Psoas muscle (tissue), 7 donors: ENCODE measurements at regions not wholly inside any gene's neighbourhood (a gene's known extent, or its start where the extent isn't known, plus 50 kb on each side); places are given as distances from the start of the nearest gene placed in this dataset.

Experiments used
- ATAC-seq, 4 donors: fragments of 200-7000 bp; cut with Tn5 transposase; one replicate each; pipeline ENCODE4 v1.9.1; 2020; ENCODE audit warnings: moderate library complexity in 3 of 4, mild to moderate bottlenecking in 2 of 4
- DNase-seq, 2 donors: peaks; one replicate each; pipeline ENCODE4 v3.0.0-alpha.2; 2020
- H3K27ac ChIP-seq: fragments of 200-600 bp; one replicate; pipeline ENCODE4 v1.8.0; 2022
- H3K27me3 ChIP-seq, 3 donors: fragments of 200-600 bp in 1 of 3; one replicate each; pipeline versions ENCODE4 v1.6.1 to v1.8.0; 2013 to 2022; ENCODE audit warnings: low read length in 2 of 3, mild to moderate bottlenecking in 2 of 3, moderate library complexity in 1 of 3; ENCODE audit not compliant: insufficient read depth in 3 of 3
- H3K36me3 ChIP-seq, 2 donors: fragments of 200-600 bp in 1 of 2; one replicate each; pipeline versions ENCODE4 v1.6.1 to v1.8.0; 2013 to 2022; ENCODE audit warnings: low read depth in 1 of 2, mild to moderate bottlenecking in 1 of 2, moderate library complexity in 1 of 2; ENCODE audit not compliant: insufficient read depth in 1 of 2
- H3K4me1 ChIP-seq: fragments of 200-600 bp; one replicate; pipeline ENCODE4 v1.8.0; 2022
- H3K4me3 ChIP-seq: fragments of 200-600 bp; one replicate; pipeline ENCODE4 v1.8.0; 2022; ENCODE audit warnings: mild to moderate bottlenecking
- H3K9me3 ChIP-seq: fragments of 200-600 bp; one replicate; pipeline ENCODE4 v1.8.0; 2022
- CTCF ChIP-seq: fragments of 200-600 bp; IDR thresholded peaks from one replicate; pipeline ENCODE4 v1.8.0; 2022; ENCODE audit warnings: antibody characterized with exemption
- WGBS, 3 donors: extraction: QIAGEN DNeasy Blood & Tissue Kit; methylation state at CpG; one replicate each; pipeline versions ENCODE4 v1.1.6 to v1.1.7; 2013; 5-methylcytosine and 5-hydroxymethylcytosine counted together
- intact Hi-C, 2 donors: fragments of 100-400 bp; cut with DNase I; formaldehyde crosslinking; loops; one replicate each; pipeline versions ENCODE4 v1.11.0 to v1.14.2; 2022
- donor health status: healthy with polysubstance abuse.
- donor health status: DM: no; HTN: no; CAD: no; lungs with moderate emphysema.
- donor health status: Bipolar disorder and iron deficiency.
- donor health status: healthy.
- donor health status: DM: yes; HTN: yes; CAD: no.
- donor health status: DM: no; HTN: no; CAD: no.
- donor health status: DM: yes; HTN: yes; CAD: no.

GRCh38 chr18:40423291-40423690 is 1531.7 kb upstream of the PIK3C3 start:
- H3K27me3 ChIP-seq = no peaks in the 10 kb centered on the region

GRCh38 chr18:40420675-40421074 is 1534.4 kb upstream of the PIK3C3 start:
- WGBS, 3 donors = 33 to 54% (median 48%) methylated on average over 1 of the region's 1 CpG
- DNase-seq (no peak), ATAC-seq (no peak)
- Histone ChIP-seq H3K27me3 (no peaks in the 10 kb centered on the region), H3K27ac (no peak overlapping the region), H3K36me3 (no peaks in the 10 kb centered on the region), H3K4me3 (no peak overlapping the region), H3K4me1 (no peaks in the 10 kb centered on the region), H3K9me3 (no peaks in the 10 kb centered on the region)
- no peak for TF ChIP-seq CTCF
- intact Hi-C loops = no loop called here

More at GRCh38 chr18:40423291-40423690, 1531.7 kb upstream of the PIK3C3 start:
- no peak overlapping the region for H3K27ac ChIP-seq
- WGBS, 3 donors = 53 to 85% (median 80%) methylated on average over 2 of the region's 2 CpGs
- no peak overlapping the region for H3K4me3 ChIP-seq
- no peak for TF ChIP-seq CTCF
- intact Hi-C loops = no loop called here
- no peaks in the 10 kb centered on the region for H3K4me1 ChIP-seq
- ATAC-seq = no peak
- DNase-seq = no peak
- no peaks in the 10 kb centered on the region for H3K9me3 ChIP-seq
- H3K36me3 ChIP-seq = no peaks in the 10 kb centered on the region

- Histone ChIP-seq H3K27ac (no peak overlapping the region), H3K4me1 (no peaks in the 10 kb centered on the region), H3K27me3 (no peaks in the 10 kb centered on the region), H3K36me3 (no peaks in the 10 kb centered on the region), H3K9me3 (no peaks in the 10 kb centered on the region), H3K4me3 (no peak overlapping the region)
- no peak for ATAC-seq
- intact Hi-C loops = no loop called here
- no peak for DNase-seq
- TF ChIP-seq CTCF = no peak
- WGBS, 3 donors = 54 to 66% (median 59%) methylated on average over 1 of the region's 1 CpG
Measured at GRCh38 chr18:40417501-40417900, 1537.5 kb upstream of the PIK3C3 start.

- intact Hi-C loops = no loop called here
- 57 to 60% (median 60%) methylated on average over 3 of the region's 3 CpGs for WGBS, 3 donors
- Histone ChIP-seq H3K4me3 (no peak overlapping the region), H3K27me3 (no peaks in the 10 kb centered on the region), H3K27ac (no peak overlapping the region), H3K4me1 (no peaks in the 10 kb centered on the region), H3K9me3 (no peaks in the 10 kb centered on the region), H3K36me3 (no peaks in the 10 kb centered on the region)
- DNase-seq (no peak), ATAC-seq (no peak)
- no peak for TF ChIP-seq CTCF
Measured at GRCh38 chr18:40415821-40416220, 1539.2 kb upstream of the PIK3C3 start.

- H3K27ac ChIP-seq = no peak overlapping the region
- no peaks in the 10 kb centered on the region for H3K4me1 ChIP-seq
- ATAC-seq = no peak
- no peaks in the 10 kb centered on the region for H3K27me3 ChIP-seq
- no peaks in the 10 kb centered on the region for H3K36me3 ChIP-seq
- no peak overlapping the region for H3K4me3 ChIP-seq
- no peak for TF ChIP-seq CTCF
- 49 to 55% (median 49%) methylated on average over 3 of the region's 3 CpGs for WGBS, 3 donors
- no peak for DNase-seq
- H3K9me3 ChIP-seq = no peaks in the 10 kb centered on the region
- intact Hi-C loops = no loop called here
Measured at GRCh38 chr18:40415176-40415791, 1539.8 kb upstream of the PIK3C3 start.
